Smooth muscle cell (in vitro differentiated cells): ENCODE measurements at regions not wholly inside any gene's neighbourhood (a gene's known extent, or its start where the extent isn't known, plus 50 kb on each side); places are given as distances from the start of the nearest gene placed in this dataset.
"Not testable (repeated sequence)": the region's sequence is repeated elsewhere in the genome, so short reads cannot be mapped to it uniquely, and the experiment has no call there.

ENCODE experiments used
- DNase-seq: peaks from one replicate; lab custom pipeline; 2025; ENCODE audit not compliant: unreplicated experiment; lab: John Stamatoyannopoulos, UW
- H2AFZ ChIP-seq: fragments of 200-600 bp; sonication (generic); 2 replicates; pipeline ENCODE4 v1.6.0; 2016; ENCODE audit warnings: antibody characterized with exemption, low read depth, mild to moderate bottlenecking
- H3F3A ChIP-seq: fragments of 200-600 bp; sonication (generic); 2 replicates; pipeline ENCODE4 v1.6.0; 2017; ENCODE audit warnings: antibody characterized with exemption, low read depth
- H3K27ac ChIP-seq: fragments of 200-600 bp; sonication (generic); 2 replicates; pipeline ENCODE4 v1.5.1; 2016; ENCODE audit warnings: low read depth, mild to moderate bottlenecking
- H3K27me3 ChIP-seq: fragments of 200-600 bp; sonication (generic); 2 replicates; pipeline ENCODE4 v1.6.1; 2016; ENCODE audit warnings: low read depth, mild to moderate bottlenecking
- H3K36me3 ChIP-seq: fragments of 200-600 bp; sonication (generic); 2 replicates; pipeline ENCODE4 v1.5.1; 2016; ENCODE audit warnings: low read depth
- H3K4me1 ChIP-seq: fragments of 200-600 bp; sonication (generic); 2 replicates; pipeline ENCODE4 v1.5.1; 2016; ENCODE audit warnings: low read depth
- H3K4me2 ChIP-seq: fragments of 200-600 bp; sonication (generic); 2 replicates; pipeline ENCODE4 v1.6.0; 2016; ENCODE audit warnings: mild to moderate bottlenecking
- H3K4me3 ChIP-seq: fragments of 200-600 bp; sonication (generic); 2 replicates; pipeline ENCODE4 v1.5.1; 2016; ENCODE audit warnings: mild to moderate bottlenecking
- H3K79me2 ChIP-seq: fragments of 200-600 bp; sonication (generic); 2 replicates; pipeline ENCODE4 v1.6.0; 2016; ENCODE audit warnings: low read depth, mild to moderate bottlenecking
- H3K9ac ChIP-seq: fragments of 200-600 bp; sonication (generic); 2 replicates; pipeline ENCODE4 v1.6.0; 2016; ENCODE audit warnings: low read depth
- H3K9me3 ChIP-seq: fragments of 200-600 bp; sonication (generic); replicated peaks from 2 replicates; pipeline ENCODE4 v1.5.1; 2016; ENCODE audit warnings: low read depth
- H4K20me1 ChIP-seq: fragments of 200-600 bp; sonication (generic); 2 replicates; pipeline ENCODE4 v1.6.0; 2016; ENCODE audit warnings: low read depth
- WGBS: methylation state at CpG from one replicate; pipeline ENCODE4 v1.1.7; 2016; ENCODE audit warnings: low lambda C conversion rate; 5-methylcytosine and 5-hydroxymethylcytosine counted together
- TF ChIP-seq, protein P1 (sequence below): fragments of 200-600 bp; sonication (generic); IDR thresholded peaks from 2 replicates; pipeline ENCODE4 v1.5.1; 2017; ENCODE audit warnings: borderline replicate concordance, mild to moderate bottlenecking, antibody characterized with exemption; ENCODE audit not compliant: insufficient read depth, poor library complexity, severe bottlenecking

DNA sequence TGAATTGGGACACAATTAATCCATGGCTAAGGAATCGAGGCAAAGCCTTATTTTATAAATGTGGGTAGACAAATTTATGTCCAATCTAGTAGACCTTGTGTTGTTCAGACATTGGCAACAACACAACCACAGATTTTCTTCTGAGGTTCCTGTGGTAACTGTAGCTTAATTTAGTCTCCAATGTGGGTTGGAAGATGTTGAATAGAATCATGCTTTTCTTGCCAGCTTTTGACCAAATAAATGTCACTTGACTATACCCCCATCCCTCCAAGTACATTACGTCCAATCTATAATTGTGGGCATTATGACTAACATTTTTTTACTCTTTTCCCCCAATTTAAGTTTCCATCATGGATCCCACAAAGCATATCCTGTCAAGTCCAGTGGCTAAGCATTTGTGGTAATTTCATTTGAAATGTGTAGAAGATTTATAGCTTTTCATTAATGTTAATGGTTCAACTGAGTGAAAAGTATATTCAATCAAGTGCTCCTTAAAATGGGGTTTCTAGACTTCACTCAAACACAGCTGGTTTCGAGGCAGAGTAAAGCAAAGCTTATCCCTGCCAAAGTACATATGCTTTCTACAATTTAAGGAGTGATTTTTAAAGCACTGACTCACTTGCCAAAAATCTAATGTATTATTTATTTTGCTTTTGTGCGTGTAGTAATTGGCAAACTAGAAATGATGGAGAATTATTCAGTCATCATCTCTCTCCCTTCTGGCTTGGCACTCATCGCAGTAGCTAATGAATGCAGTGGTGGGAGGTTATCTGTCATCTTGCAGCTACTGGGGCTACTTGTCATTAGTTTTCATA, 141.8 kb downstream of the FAM174A start:
- 81% methylated on average over 5 of the region's 5 CpGs for WGBS
- H3F3A ChIP-seq: no peaks in the 10 kb centered on the region
- H3K27me3 ChIP-seq: no peaks in the 10 kb centered on the region
- no peaks in the 10 kb centered on the region for H4K20me1 ChIP-seq
- H3K36me3 ChIP-seq: no peaks in the 10 kb centered on the region
- no peaks in the 10 kb centered on the region for H3K79me2 ChIP-seq
- DNase-seq: no peak
- no peaks in the 10 kb centered on the region for H3K4me1 ChIP-seq
- no peak overlapping the region for H3K4me3 ChIP-seq
- no peak overlapping the region for H2AFZ ChIP-seq
- H3K9me3 ChIP-seq: peaks cover 1% of the 10 kb centered on the region
- TF ChIP-seq, protein P1, sequence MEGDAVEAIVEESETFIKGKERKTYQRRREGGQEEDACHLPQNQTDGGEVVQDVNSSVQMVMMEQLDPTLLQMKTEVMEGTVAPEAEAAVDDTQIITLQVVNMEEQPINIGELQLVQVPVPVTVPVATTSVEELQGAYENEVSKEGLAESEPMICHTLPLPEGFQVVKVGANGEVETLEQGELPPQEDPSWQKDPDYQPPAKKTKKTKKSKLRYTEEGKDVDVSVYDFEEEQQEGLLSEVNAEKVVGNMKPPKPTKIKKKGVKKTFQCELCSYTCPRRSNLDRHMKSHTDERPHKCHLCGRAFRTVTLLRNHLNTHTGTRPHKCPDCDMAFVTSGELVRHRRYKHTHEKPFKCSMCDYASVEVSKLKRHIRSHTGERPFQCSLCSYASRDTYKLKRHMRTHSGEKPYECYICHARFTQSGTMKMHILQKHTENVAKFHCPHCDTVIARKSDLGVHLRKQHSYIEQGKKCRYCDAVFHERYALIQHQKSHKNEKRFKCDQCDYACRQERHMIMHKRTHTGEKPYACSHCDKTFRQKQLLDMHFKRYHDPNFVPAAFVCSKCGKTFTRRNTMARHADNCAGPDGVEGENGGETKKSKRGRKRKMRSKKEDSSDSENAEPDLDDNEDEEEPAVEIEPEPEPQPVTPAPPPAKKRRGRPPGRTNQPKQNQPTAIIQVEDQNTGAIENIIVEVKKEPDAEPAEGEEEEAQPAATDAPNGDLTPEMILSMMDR: no peak
- H3K4me2 ChIP-seq: no peak overlapping the region
- no peak overlapping the region for H3K9ac ChIP-seq
- no peak overlapping the region for H3K27ac ChIP-seq

DNA sequence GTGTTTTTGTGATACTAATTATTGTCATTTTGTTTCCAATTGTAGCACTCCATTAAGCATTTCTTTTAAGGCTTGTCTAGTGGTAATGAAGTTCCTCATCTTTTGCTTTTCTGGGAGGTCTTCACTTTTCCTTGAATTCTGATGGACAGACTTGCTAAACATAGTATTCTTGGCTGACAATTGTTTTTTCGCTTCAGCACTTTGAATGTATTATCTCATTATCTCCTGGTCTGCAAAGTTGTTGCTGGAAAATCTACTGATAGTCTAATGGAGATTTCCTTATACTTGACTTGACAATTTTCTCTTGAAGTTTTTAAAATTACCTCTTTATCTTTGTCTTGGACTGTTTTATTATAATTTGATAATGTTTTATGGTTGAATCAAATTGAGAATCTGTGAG, 147.5 kb downstream of the FAM174A start:
- Histone ChIP-seq H4K20me1 (no peaks in the 10 kb centered on the region), H3F3A (no peaks in the 10 kb centered on the region), H3K4me2 (no peak overlapping the region), H3K4me3 (no peak overlapping the region), H2AFZ (no peak overlapping the region), H3K27ac (no peak overlapping the region), H3K9ac (no peak overlapping the region), H3K9me3 (peaks cover 6% of the 10 kb centered on the region), H3K36me3 (no peaks in the 10 kb centered on the region), H3K27me3 (no peaks in the 10 kb centered on the region), H3K79me2 (no peaks in the 10 kb centered on the region), H3K4me1 (no peaks in the 10 kb centered on the region)
- TF ChIP-seq, protein P1: no peak
- 92% methylated on average over 1 of the region's 1 CpG for WGBS
- no peak for DNase-seq

DNA sequence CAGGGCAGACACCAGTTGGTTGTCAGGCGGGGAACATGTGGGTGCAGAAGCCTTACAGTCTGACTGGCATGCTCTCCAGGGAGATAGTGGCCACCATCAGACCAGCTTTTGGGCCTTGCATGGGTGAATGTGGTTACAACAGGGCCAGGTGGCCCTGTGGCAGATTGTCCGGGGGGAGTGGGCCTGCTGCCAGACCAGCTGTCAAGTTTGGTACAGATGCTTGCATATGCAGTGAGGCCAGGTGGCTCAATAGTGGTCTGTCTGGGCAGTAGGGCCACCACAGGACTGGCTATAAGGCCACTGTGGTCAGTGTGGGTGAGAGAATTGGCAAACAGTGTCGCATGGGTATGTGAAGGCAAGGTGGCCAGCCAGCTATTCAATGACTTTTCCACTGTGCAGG, 148.7 kb downstream of the FAM174A start:
- H3K9ac ChIP-seq: no peak overlapping the region
- 96% methylated on average over 3 of the region's 3 CpGs for WGBS
- no peak for DNase-seq
- H3K27ac ChIP-seq: no peak overlapping the region
- no peaks in the 10 kb centered on the region for H3K4me1 ChIP-seq
- no peaks in the 10 kb centered on the region for H3K27me3 ChIP-seq
- TF ChIP-seq, protein P1: no peak
- H3K4me2 ChIP-seq: no peak overlapping the region
- H3K4me3 ChIP-seq: no peak overlapping the region
- H4K20me1 ChIP-seq: no peaks in the 10 kb centered on the region
- H3F3A ChIP-seq: no peaks in the 10 kb centered on the region
- peaks cover 6% of the 10 kb centered on the region for H3K9me3 ChIP-seq
- no peak overlapping the region for H2AFZ ChIP-seq
- no peaks in the 10 kb centered on the region for H3K79me2 ChIP-seq
- no peaks in the 10 kb centered on the region for H3K36me3 ChIP-seq

DNA sequence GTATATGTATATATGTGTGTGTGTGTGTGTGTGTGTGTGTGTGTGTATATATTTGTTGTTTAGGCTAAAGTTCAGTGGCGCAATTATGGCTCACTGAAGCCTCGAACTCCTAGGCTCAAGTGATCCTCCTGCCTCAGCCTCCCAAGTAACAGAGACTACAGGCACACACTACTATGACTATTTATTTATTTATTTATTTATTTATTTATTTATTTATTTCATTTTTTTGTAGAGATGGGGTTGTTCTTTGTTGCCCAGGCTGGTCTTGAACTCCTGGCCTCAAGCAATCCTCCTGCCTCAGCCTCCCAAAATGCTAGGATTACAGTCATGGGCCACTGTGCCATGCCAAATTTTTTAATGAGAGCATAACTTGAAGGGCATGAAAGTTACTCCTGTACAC, 149.9 kb downstream of the FAM174A start:
- not testable (repeated sequence) for H2AFZ ChIP-seq, H3K36me3 ChIP-seq, H3F3A ChIP-seq, H3K9me3 ChIP-seq, H3K4me1 ChIP-seq, H4K20me1 ChIP-seq, H3K4me3 ChIP-seq, H3K79me2 ChIP-seq, H3K27me3 ChIP-seq, DNase-seq, H3K4me2 ChIP-seq, H3K27ac ChIP-seq, H3K9ac ChIP-seq
- 95% methylated on average over 2 of the region's 2 CpGs for WGBS

DNA sequence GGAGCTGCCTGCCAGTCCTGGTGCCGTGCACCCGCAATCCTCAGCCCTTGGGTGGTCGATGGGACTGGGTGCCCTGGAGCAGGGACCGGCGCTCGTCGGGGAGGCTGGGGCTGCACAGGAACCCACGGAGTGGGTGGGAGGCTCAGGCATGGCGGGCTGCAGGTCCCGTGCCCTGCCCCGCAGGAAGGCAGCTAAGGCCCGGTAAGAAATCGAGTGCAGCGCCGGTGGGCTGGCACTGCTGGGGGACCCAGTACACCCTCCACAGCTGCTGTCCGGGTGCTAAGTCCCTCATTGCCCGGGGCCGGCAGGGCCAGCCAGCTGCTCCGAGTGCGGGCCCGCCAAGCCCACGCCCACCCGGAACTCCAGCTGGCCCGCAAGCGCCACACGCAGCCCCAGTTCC, 153.7 kb downstream of the FAM174A start:
- H3K4me1 ChIP-seq, H3K79me2 ChIP-seq, H3K9ac ChIP-seq, H3K4me2 ChIP-seq, H3F3A ChIP-seq, H3K9me3 ChIP-seq, H3K36me3 ChIP-seq, H3K27ac ChIP-seq, H3K27me3 ChIP-seq, H2AFZ ChIP-seq, H3K4me3 ChIP-seq, H4K20me1 ChIP-seq, DNase-seq: not testable (repeated sequence)
- WGBS: 96% methylated on average over 25 of the region's 26 CpGs
